DMS53 treated with DMSO at 0.1 percent for 48 hours (cell line): ENCODE measurements at regions not wholly inside any gene's neighbourhood (a gene's known extent, or its start where the extent isn't known, plus 50 kb on each side); places are given as distances from the start of the nearest gene placed in this dataset.
"Not testable (repeated sequence)": the region's sequence is repeated elsewhere in the genome, so short reads cannot be mapped to it uniquely, and the experiment has no call there.

Experiments used
- DNase-seq: peaks from one replicate; lab custom pipeline; 2025; ENCODE audit not compliant: unreplicated experiment; lab: John Stamatoyannopoulos, UW

DNA sequence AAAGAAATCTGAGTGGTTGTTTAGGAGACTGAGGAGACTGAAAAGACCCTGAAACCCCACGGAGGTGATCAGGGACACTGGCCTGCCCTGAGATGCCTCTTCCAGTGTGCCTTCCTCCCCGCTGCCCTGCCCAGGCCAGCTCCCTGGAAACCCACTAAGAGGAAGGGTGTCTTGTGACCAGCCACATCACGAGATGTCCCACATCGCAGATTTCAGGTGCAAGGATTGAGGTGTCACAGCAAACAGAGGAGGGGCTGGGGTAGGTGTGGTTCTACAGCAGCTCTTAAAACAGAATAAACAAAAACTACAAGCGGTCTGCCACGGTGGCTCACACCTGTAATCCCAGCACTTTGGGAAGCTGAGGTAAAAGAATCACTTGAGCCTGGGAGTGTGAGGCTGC lies 184.3 kb upstream of the C14orf180 start:
- no peak for DNase-seq

DNA sequence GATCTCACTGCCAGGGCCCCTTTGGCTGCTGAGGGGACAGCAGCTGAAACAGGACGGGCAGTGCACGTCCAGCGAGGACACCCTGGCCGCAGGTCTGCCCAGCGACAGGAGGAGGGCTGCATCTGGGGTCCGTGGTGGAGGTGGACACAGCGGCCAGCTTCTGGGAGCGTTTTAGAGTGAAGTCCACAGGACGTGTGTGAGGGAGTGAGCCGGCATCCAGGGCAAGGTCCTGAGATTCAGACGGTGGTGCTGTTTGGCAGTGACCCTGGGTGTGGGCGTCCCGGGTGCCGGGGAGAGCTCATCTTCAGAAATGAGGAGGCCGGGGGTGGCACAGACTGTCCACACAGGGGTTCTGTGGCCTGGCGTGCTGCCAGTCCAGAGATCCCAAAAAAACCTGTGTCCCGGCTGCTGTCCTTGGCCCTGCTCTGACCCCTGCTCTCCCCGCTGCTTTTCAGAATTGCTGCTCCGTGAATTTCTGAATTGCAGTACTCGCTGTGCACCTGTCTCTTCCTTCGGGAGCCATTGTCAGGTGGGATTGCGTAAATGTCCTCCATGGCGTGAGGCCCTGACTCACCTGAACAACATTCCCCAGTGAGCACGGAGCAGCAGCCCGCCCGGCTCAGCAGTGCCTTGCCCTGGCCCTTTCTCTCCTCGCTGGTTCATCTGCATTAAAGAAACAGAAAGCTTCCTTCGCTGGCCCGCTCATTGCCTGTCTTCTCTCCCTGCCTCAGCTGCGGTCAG lies 183.5 kb upstream of the C14orf180 start:
- no peak for DNase-seq

DNA sequence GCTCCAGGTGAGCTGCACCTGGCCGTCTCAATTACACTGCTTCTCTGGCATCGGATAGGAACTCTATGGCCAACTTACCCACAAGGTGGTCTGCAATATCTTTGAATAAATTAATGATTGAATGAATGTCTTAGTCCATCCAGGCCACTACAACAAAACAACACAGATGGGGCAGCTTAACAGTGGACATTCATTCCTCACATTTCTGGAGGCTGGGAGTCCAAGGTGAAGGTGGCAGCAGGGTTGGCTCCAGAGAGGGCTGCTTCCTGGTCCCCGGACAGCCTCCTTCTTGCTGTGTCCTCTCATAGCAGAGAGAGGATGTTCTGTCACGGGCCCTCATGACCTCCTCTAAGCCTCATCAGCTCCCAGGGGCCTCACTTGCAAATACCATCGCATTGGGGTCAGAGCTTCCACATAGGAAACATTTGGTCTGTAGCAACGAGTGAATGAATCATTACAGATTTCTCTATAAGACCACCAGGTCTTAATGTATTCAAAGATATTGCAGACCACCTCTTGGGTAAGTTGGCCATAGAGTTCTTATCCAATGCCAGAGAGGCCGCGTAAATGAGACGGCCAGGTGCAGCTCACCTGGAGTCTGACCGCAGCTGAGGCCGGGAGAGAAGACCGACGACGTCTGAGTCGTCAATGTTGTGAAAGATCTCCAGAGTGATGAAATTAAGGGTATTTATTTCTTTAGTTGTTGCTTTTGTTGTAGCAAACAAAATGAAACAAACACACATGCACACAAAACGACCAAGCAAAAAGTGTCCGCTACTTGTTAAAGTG lies 182.7 kb upstream of the C14orf180 start:
- DNase-seq, result no peak

DNA sequence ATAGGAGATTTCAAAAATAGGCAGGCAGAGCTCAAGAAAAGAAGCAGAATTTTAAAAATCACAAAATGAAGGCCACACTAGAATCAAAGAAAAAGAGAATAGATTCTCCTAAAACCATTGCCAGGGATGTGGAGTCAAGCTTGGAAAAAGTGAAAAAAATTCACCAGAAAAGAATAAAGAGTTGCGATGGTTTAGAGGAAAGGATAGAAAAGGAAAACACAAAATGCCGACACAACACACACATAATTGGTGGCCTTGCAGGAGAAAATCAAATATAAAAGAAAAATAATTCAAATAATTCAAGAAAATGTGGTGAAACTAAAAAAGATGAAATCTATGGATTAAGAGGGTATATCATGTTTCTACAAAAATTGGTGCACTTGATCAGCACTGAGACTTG lies 181.6 kb upstream of the C14orf180 start:
- no peak for DNase-seq

DNA sequence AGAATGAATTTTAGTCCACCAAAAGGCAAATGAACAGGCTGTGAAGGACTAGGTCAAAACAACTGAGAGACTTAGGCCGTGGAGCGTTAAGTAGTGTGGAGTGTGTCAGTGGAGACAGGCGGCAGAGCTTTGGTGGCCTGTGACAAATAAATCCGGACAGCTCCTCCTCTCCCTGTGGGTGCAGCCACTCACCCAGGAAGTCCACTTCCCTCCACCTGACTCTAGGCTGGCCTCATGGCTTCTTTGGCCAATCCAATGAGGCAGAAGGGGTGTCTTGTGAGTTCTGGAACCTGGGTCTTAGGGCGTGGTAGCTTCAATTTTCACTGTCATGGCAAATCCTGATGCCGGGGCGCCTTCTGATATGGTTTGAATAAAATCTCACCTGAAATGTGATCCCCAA lies 180.9 kb upstream of the C14orf180 start:
- no peak for DNase-seq

DNA sequence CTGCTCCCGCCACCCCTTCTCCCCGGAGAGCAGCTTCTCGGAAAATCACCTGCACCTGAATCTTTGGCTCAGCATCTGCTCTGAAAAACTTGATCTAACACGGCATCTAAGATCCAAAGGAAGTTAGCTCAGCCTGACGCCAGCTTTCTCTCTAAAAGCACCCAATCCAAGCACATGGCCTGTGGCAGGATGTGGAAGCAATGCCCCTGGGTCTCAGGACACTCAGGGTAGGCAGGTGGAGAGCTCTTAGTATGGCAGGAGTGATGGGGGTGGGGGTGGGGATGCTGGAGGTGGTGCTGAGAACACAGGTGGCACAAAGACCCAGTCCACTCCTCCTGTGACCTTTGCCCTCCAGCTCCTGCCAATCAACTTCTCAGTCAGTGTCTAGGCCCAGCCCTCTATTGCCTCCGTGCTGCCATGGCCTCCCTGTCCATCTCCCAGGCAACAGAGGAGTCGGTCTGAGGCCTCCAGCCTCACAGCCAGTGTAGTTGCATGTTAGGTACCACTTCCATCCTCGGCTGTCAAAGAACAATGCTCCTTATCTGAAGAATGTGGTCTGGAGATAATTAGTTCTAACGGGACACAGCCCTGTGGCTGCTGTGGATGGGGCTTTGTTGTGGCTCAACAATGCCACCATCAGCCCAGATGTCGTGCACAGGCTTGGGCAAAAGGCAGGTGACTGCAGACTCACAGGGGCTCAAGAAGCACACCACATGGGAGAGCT lies 180.0 kb upstream of the C14orf180 start:
- DNase-seq, result no peak

DNA sequence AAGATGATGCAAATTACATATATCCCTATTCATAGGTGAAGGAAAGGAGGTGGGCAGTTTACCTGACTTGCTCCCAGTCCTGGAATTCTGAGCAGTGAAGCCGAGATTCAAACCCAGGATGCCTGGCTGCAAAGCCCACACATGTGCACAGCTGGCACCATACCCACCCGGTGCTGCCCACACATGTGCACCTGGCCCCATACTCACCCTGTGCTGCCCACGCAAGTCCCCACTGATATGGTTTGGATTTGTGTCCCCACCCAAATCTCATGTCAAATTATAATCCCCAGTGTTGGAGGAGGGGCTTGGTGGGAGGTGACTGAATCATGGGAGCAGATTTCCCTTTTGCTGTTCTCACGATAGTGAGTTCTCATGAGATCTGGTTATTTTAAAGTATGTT lies 179.2 kb upstream of the C14orf180 start:
- DNase-seq, result no peak

DNA sequence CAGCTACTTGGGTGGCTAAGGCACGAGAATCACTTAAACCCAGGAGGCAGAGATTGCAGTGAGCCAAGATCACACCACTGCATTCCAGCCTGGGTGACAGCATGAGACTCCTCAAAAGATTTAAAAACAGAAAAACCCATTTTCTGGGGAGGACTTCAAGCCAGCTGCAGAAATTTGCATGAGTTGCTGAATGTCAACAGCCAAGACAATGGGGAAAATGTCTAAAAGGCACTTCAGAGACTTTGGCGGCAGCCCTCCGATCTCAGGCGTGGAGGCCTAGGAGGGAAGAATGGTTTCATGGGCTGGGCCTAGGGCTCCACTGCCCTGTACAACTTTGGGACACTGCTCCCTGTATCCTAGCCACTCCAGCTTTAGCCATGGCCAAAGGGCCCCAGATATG lies 177.8 kb upstream of the C14orf180 start:
- DNase-seq, result no peak

DNA sequence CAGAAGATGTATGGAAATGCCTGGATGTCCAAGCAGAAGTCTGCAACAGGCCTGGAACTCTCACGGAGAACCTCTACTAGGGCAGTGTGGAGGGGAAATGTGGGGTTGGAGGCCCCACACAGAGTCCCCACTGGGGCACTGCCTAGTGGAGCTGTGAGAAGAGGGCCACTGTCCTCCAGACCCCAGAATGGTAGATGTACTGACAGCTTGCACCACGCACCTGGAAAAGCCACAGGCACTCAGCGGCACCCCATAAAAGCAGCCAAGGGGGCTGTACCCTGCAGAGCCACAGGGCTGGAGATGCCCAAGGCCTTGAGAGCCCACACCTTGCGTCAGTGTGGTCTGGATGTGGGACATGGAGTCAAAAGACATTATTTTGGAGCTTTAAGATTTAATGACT lies 177.3 kb upstream of the C14orf180 start:
- DNase-seq, result not testable (repeated sequence)

DNA sequence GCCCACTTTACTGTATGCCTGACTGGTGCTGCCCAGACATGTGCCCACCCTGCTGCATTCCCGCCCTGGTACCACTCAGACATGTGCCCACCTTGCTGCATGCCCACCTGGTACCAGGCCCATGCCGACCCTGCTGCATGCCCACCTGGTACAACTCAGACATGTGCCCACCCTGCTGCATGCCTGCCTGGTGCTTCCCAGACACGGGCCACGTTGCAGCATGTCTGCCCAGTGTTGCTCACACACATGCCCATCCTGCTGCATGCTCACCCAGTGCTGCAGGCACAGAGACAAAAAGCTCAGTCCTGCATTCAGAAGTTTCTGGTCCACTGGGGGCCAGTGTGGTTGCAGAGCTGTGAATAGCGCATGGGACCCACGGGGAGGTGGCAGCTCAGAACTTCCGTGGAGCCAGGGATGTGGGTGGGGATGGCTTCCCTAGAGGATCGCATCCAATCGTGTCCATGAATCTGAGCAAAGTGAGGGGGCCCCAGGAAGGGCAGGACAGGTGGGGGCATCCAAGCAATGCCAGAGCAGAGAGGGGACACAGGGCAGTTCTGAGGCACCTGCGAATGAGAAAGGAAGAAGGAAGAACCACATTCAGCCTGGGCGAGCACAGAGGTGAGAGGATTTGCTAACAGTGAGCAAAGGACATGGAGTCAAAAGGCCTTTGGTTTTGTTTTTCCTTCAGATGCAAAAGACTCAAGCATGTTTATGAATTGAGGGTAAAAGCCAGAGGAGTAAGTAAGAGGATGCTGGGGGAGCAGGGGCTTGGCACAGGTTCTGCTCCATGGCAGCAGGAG lies 175.9 kb upstream of the C14orf180 start:
- DNase-seq, result no peak

DNA sequence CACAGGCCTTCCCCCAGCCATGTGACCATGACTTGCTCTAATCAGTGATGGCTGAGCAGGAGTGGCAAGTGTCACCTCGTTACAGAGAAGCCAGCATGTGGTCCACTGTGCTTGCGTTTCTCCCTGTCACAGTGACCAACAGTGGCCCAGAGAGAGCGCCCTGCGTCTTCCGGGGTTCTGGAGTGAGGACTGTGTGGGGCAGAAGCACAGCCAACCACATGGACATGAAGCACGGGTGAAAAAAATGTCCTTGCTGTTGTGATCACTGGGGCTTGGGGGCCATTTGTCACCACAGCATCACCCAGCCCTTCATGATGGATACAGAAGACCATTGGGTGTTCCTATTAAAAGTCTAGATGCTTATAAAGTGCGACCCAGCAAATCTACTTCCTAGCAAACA lies 174.6 kb upstream of the C14orf180 start:
- no peak for DNase-seq

DNA sequence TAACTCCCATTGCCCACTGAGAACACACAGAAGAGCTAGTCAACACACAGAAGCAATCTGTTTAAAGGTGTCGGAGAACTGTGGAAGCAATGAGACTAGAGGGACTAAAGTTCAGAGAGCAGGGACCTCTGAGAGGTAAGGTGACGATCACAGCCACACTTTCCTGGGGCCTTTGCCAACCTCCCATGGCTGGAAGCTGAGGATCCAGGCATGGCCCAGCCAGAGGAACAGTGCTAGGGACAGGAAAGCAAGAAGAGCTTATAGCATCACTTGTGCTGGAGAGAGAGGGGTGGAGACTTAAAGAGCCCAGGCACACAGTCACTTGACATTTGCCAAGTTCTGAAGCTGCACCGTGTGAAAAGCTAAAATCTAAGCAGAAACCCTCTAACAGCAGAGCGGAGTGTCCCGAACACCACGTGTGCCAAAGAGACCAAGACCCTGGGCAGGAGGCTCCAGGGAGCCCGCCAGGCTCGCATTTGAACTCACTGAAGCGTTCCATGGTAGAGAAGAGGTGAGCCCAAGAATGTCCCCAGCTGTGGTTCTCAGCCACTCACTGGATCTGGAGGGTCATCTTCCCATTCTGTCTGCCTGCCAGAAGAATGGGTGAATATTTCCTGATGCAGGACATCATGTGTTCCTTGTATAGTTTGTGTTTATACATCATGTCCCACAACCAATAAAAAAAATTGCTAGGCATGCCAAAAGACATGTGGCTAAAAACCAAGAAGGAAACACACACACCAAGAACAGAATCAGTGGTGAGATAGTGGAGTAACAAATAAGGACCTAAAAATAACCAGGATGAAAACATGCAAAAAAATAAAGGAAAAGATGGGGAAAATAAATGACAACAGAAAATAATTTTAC lies 174.0 kb upstream of the C14orf180 start:
- DNase-seq, result no peak

DNA sequence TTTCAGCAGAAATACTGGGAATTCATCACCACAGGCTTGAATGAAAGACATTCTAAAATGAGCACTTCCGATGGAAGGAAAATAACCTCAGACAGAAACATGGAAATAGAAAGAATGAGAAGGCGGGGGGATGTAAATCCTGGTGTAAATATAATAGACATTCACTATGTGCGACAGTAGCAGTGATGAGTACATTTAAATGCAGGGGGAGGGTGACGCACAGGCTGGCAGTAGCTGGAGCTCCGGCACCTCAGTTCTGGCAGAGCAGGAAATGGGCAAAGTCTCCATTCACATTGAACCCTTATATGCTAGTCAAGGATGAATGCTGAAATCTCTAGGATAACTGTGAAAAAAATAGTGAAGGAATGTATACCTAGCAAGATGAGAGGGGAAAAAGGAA lies 172.7 kb upstream of the C14orf180 start:
- DNase-seq, result no peak

DNA sequence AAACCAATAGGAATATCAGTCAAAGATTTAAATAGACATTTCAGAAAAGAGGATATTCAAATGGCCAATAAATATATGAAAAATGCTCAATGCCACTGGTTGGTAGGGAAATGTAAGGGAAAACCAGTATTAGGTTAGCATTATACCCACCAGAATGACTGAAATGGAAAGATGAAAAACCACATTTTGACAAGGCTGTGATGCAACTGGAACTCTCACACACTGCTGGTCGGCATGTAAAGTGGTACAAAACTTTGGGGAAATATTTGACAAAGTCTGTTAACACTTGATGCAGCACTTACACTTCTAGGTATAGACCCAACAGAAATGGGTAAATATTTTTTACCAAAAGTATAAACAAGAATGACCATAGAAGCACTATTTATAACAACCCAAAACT lies 163.2 kb upstream of the C14orf180 start:
- no peak for DNase-seq

DNA sequence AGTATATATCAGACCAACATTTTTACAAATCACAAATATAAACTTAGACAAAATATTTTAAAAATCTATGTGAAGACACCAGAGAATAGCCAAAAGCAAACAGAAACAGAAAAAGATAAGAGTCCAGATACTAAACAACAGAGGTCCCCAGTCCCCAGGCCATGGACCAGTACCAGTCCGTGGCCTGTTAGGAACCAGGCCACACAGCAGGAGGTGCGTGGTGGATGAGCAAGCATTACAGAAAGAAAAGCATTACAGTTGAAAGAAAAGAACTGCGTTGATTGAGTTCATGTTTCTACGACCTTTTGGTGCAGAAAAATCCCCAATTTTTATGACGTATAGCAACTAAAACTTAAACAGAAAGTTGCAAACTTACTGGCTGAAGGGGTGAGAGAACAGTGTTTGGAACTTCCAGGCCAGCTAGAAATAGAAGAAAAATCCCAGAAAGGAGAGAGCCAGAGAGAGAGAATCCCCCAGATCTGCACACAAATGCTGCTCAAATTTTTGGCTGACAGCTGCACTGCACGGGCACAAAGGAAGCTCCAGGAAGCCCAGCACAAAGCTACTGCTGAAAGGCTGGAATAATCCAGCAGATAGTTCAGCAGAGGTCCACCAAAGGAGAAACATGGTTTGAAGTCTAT lies 159.6 kb upstream of the C14orf180 start:
- no peak for DNase-seq

DNA sequence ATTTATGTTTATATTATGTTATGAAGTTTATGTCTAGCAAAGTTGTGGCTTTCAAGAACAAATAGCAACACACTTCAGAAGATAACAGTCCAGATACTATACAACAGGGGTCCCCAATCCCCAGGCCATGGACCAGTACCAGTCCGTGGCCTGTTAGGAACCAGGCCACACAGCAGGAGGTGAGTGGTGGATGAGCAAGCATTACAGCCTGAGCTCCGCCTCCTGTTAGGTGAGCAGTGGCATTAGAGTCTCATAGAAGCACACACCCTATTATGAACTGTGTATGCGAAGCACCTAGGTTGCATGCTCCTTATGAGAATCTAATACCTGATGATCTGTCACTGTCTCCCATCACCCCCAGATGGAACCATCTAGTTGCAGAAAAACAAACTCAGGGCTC lies 159.0 kb upstream of the C14orf180 start:
- DNase-seq, result not testable (repeated sequence)

DNA sequence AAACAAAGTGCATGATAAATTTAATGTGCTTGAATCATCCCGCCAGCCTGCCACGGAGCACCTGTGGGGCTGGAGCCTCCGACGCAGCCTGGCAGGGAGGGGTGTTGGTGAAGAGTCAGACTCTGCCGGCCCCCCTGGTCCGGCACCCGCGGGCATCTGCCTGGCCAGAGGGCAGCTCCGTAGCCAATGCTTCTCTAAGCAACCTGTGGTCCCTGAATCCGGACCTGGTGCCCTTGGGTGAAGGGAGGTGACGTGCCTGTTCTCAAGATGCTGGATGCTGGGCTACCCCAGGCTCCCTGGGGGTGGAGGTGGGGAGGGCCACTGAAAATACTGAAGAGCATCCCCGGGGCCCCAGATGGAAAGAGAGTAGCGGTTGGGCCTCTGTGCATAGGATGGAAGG lies 158.6 kb upstream of the C14orf180 start:
- DNase-seq, result no peak

DNA sequence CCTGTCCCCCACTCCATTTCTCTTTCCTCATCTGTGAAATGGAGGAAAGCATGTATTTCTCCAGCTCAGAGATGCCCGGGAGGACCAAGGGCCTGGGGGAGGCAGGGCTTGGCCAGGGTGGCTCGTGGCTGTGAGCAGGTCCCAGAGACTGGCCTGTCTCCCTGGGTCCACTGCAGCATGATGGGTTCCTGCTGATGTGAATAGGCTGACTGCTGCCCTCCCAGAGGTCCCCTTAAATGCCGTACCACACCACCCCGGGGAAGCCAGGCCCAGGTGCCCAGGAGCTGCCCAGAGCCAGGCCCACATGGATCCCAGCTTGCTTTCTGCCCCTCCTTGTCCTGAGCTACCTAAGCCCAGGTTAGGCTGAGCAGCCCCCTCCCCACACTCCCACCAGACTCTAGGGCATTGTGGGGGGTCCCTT lies 158.2 kb upstream of the C14orf180 start:
- DNase-seq, result no peak

DNA sequence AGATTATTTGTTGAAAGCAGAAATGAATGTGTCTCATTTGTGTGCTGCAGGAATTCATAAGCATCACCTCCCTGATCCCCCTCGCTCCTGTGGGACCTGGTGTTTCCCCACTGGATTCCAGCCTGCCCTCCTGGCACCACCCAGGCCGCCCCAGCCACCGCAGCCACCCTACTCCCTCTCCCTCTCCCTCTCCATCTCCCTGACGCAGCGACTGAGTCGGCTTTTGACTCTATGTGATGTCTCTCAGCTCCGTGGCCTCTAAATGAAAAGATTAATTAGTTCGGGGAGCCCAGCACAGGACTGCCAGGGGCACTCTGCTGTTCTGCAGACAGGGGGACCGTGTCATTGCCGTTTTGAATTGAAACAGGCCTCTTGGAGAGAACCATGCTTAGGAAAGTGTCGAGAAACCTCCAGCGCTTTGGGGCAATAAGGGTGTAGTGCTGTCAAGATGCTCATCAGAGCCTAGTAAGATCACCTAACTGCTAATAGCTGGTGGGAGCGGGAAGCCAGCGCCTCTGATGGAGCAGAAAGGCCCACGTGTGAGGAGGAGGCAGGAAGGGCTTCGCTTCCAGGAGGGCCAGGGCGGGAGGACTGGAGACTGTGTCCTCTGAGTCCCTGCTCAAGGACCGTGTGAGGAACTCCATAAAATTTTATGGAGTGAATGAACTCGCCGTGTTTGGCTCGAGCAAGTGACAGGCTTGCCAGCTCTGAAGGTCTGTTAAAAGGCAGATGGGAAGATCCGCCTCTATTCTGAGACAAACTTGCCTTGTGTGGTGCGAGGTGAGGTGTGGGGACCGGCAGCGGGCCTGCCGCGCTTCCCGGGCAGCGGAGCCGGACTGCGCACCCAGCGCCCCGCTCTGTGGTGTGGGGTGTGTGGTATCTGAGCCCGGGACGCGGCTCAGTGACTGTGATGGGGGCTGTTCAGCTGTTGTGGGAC lies 157.4 kb upstream of the C14orf180 start:
- no peak for DNase-seq
